SK-N-MC (cell line): ENCODE measurements at regions not wholly inside any gene's neighbourhood (a gene's known extent, or its start where the extent isn't known, plus 50 kb on each side); places are given as distances from the start of the nearest gene placed in this dataset.

Experiments
- EZH2 ChIP-seq: fragments of 200-600 bp; sonication (generic); IDR thresholded peaks from one replicate; pipeline ENCODE4 v1.6.1; 2017; ENCODE audit warnings: antibody characterized with exemption
- POLR2AphosphoS5 ChIP-seq: IDR thresholded peaks from 2 replicates; pipeline ENCODE4 v1.6.1; 2012; ENCODE audit warnings: mild to moderate bottlenecking, low read depth, low read length, borderline replicate concordance

DNA sequence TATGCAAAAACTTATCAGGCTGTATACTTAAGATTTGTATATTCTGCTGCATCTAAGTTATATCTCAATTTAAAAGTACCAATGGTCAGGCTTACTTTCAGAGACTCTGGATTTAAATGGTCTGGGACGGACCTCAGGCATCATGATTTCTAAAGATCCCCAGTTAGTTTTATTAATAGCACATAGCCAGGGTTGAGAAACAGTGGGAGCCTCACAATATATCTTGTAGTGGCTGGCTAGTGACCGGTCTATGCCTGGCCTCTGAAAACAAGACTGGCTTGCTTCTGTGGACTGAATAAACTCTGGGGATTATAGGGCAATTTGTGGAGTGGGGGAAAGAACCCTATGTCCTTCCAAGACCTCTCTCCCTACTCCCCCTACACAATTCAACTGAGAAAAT is 162.5 kb upstream of the SLC1A4 start:
- TF ChIP-seq EZH2 (no peak), POLR2AphosphoS5 (no peak)
